HL-60 (cell line): ENCODE measurements at regions not wholly inside any gene's neighbourhood (a gene's known extent, or its start where the extent isn't known, plus 50 kb on each side); places are given as distances from the start of the nearest gene placed in this dataset.

ENCODE experiments used
- DNase-seq, 2 experiments: peaks; one replicate each; pipeline ENCODE4 v3.0.0-alpha.2; 2010 to 2020; ENCODE audit warnings: low read depth in 1 of 2, low spot score in 1 of 2
- H3K27ac ChIP-seq: fragments of 250-450 bp; sonication (Bioruptor Pico); replicated peaks from 2 replicates; pipeline ENCODE4 v1.5.1; 2020; ENCODE audit warnings: mild to moderate bottlenecking, moderate library complexity
- H3K27me3 ChIP-seq: fragments of 250-450 bp; sonication (Bioruptor Pico); 2 replicates; pipeline ENCODE4 v1.5.1; 2021; ENCODE audit warnings: mild to moderate bottlenecking, moderate library complexity; ENCODE audit not compliant: insufficient read depth, poor library complexity, severe bottlenecking
- H3K4me3 ChIP-seq: replicated peaks from 2 replicates; pipeline ENCODE4 v1.5.1; 2011; ENCODE audit warnings: mild to moderate bottlenecking, control low read depth, low read length; ENCODE audit not compliant: insufficient read depth
- GABPA ChIP-seq: IDR thresholded peaks from 2 replicates; pipeline ENCODE4 v1.6.1; 2012; ENCODE audit warnings: low read depth
- POLR2AphosphoS5 ChIP-seq: IDR thresholded peaks from 2 replicates; pipeline ENCODE4 v1.6.1; 2012; ENCODE audit warnings: low read depth
- REST ChIP-seq: IDR thresholded peaks from 2 replicates; pipeline ENCODE4 v1.6.1; 2012; ENCODE audit warnings: low read depth; ENCODE audit not compliant: insufficient replicate concordance
- SPI1 ChIP-seq: IDR thresholded peaks from 2 replicates; pipeline ENCODE4 v1.6.1; 2012; ENCODE audit warnings: low read depth, mild to moderate bottlenecking, borderline replicate concordance
- TF ChIP-seq, protein P1 (sequence below): IDR thresholded peaks from one replicate; pipeline ENCODE4 v1.5.1; 2011; ENCODE audit warnings: low read length, control low read depth, inconsistent platforms; ENCODE audit not compliant: insufficient read depth

DNA sequence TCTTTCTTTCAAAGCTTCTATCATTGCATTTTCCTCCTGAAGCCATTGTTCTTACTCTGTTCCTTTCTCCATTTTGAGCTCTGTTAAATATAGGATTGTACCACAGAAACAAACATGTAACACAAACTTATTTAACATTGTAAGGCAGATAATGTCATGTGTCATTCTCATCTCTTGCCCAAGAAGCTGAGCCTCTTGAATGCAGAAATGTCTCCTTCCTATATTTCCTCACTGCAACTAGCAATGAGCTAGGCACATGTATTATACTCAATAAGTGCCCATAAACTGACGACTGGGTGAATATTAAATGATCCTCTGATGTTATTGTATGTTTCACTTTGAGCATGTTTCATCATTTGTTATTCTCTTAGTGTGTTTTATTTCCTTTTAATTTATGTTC, 56.7 kb upstream of the SLC7A11 start:
- Histone ChIP-seq H3K27me3 (no peaks in the 10 kb centered on the region), H3K27ac (peak overlapping the region; percentile 27), H3K4me3 (no peak overlapping the region)
- TF ChIP-seq SPI1 (no peak), POLR2AphosphoS5 (no peak), GABPA (no peak), REST (no peak)
- TF ChIP-seq, protein P1, sequence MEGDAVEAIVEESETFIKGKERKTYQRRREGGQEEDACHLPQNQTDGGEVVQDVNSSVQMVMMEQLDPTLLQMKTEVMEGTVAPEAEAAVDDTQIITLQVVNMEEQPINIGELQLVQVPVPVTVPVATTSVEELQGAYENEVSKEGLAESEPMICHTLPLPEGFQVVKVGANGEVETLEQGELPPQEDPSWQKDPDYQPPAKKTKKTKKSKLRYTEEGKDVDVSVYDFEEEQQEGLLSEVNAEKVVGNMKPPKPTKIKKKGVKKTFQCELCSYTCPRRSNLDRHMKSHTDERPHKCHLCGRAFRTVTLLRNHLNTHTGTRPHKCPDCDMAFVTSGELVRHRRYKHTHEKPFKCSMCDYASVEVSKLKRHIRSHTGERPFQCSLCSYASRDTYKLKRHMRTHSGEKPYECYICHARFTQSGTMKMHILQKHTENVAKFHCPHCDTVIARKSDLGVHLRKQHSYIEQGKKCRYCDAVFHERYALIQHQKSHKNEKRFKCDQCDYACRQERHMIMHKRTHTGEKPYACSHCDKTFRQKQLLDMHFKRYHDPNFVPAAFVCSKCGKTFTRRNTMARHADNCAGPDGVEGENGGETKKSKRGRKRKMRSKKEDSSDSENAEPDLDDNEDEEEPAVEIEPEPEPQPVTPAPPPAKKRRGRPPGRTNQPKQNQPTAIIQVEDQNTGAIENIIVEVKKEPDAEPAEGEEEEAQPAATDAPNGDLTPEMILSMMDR = no peak
- DNase-seq = peak in 1 of 2 experiments; percentile 39

DNA sequence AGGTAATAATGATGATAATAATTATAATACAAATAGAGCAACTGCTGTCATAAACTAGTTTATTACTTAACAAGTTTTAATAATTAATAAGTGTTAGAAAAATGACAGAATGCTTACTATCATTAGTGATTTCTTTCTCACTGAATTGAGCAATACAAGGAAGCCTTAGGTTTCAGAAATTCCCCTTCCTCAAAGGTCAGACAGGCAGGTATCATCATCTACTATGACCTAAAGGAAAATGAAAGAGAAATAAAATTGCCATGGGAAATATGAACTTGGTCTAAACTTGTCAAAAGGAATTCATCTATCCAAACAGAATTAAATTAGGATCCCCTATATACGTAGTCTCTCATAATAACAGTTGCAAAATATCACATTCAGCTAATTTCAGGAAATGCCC, 56.3 kb upstream of the SLC7A11 start:
- TF ChIP-seq GABPA = no peak
- no peak for TF ChIP-seq POLR2AphosphoS5
- TF ChIP-seq REST = no peak
- TF ChIP-seq SPI1 = no peak
- TF ChIP-seq, protein P1 = no peak
- DNase-seq = no peak
- no peaks in the 10 kb centered on the region for H3K27me3 ChIP-seq
- peak overlapping the region; percentile 27 for H3K27ac ChIP-seq
- no peak overlapping the region for H3K4me3 ChIP-seq

DNA sequence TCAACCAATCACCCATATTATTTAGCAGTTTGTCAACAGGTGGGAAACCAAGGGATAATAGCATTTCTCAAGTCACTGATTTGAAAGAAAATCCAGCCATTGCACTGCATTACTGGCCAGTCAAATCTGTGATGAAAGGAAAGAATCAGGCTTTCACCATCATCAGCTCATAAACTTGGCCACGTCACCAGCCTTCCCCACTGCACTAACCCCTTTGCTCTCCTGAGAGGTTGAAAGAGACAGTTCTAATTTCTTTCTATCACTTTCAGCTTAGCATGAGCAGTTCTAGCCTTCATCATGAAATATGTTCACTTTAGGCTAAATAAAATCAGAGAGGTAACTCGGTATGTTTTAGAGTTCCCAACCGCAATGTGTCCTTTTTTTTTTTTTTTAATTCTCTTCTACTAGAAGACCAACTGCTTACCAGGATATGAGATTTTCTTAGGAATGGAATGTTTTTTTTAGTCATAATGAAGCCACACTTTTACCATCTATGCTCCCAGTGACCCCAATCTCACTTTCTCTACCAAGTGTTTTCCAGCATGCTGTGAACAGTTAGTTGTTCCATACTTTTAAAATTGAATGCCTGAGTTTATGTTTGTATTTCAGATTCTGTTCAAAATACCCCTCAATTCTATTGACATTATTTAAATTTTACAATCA, 55.7 kb upstream of the SLC7A11 start:
- H3K27me3 ChIP-seq = no peaks in the 10 kb centered on the region
- no peak for DNase-seq
- H3K4me3 ChIP-seq = no peak overlapping the region
- no peak overlapping the region for H3K27ac ChIP-seq
- TF ChIP-seq, protein P1 = no peak
- TF ChIP-seq POLR2AphosphoS5 (no peak), GABPA (no peak)

- Histone ChIP-seq H3K27me3 (no peaks in the 10 kb centered on the region), H3K4me3 (no peak overlapping the region), H3K27ac (no peak overlapping the region)
- DNase-seq = no peak
- TF ChIP-seq, protein P1 = no peak
- TF ChIP-seq REST (no peak), GABPA (no peak), SPI1 (no peak), POLR2AphosphoS5 (no peak)
These were observed 50.2 kb upstream of the SLC7A11 start for GRCh38 chr4:138292321-138292720.
